Hepatocyte (in vitro differentiated cells): ENCODE measurements at regions not wholly inside any gene's neighbourhood (a gene's known extent, or its start where the extent isn't known, plus 50 kb on each side); places are given as distances from the start of the nearest gene placed in this dataset.
A peak's percentile ranks its signal among the peaks of the same experiment; 100 is the strongest.
"Not testable (repeated sequence)": the region's sequence is repeated elsewhere in the genome, so short reads cannot be mapped to it uniquely, and the experiment has no call there.

Experiments used
- DNase-seq: peaks from one replicate; pipeline ENCODE4 v3.0.0-alpha.2; 2016; ENCODE audit warnings: low spot score
- H2AFZ ChIP-seq: fragments of 200-600 bp; sonication (generic); 2 replicates; pipeline ENCODE4 v1.6.0; 2016; ENCODE audit warnings: antibody characterized with exemption, mild to moderate bottlenecking
- H3K27ac ChIP-seq: fragments of 200-600 bp; sonication (generic); 2 replicates; pipeline ENCODE4 v1.5.1; 2016; ENCODE audit warnings: mild to moderate bottlenecking
- H3K27me3 ChIP-seq: fragments of 200-600 bp; sonication (generic); 2 replicates; pipeline ENCODE4 v1.6.1; 2016
- H3K36me3 ChIP-seq: fragments of 200-600 bp; sonication (generic); replicated peaks from 2 replicates; pipeline ENCODE4 v1.5.1; 2016; ENCODE audit warnings: low read depth; ENCODE audit not compliant: insufficient read depth
- H3K4me1 ChIP-seq: fragments of 200-600 bp; sonication (generic); 2 replicates; pipeline ENCODE4 v1.5.1; 2016; ENCODE audit warnings: mild to moderate bottlenecking, moderate library complexity; ENCODE audit not compliant: insufficient read depth
- H3K4me2 ChIP-seq: fragments of 200-600 bp; sonication (generic); 2 replicates; pipeline ENCODE4 v1.6.0; 2016
- H3K4me3 ChIP-seq: fragments of 200-600 bp; sonication (generic); 2 replicates; pipeline ENCODE4 v1.5.1; 2016; ENCODE audit warnings: mild to moderate bottlenecking
- H3K79me2 ChIP-seq: fragments of 200-600 bp; sonication (generic); 2 replicates; pipeline ENCODE4 v1.6.0; 2017; ENCODE audit warnings: mild to moderate bottlenecking
- H3K9me2 ChIP-seq: fragments of 200-600 bp; sonication (generic); replicated peaks from 2 replicates; pipeline ENCODE4 v1.6.0; 2017; ENCODE audit warnings: mild to moderate bottlenecking; ENCODE audit not compliant: insufficient read depth
- H3K9me3 ChIP-seq: fragments of 200-600 bp; sonication (generic); 2 replicates; pipeline ENCODE4 v1.5.1; 2016; ENCODE audit warnings: low read depth, mild to moderate bottlenecking
- H4K20me1 ChIP-seq: fragments of 200-600 bp; sonication (generic); 2 replicates; pipeline ENCODE4 v1.6.0; 2016; ENCODE audit warnings: mild to moderate bottlenecking; ENCODE audit not compliant: insufficient read depth, poor library complexity, severe bottlenecking
- CTCF ChIP-seq: fragments of 200-600 bp; sonication (generic); IDR thresholded peaks from 2 replicates; pipeline ENCODE4 v1.5.1; 2016; ENCODE audit warnings: antibody characterized with exemption, mild to moderate bottlenecking; ENCODE audit not compliant: poor library complexity
- EZH2 ChIP-seq: fragments of 200-600 bp; sonication (generic); IDR thresholded peaks from 2 replicates; pipeline ENCODE4 v1.6.1; 2016; ENCODE audit warnings: antibody characterized with exemption, mild to moderate bottlenecking, borderline replicate concordance
- EZH2phosphoT487 ChIP-seq: fragments of 200-600 bp; sonication (generic); IDR thresholded peaks from one replicate; pipeline ENCODE4 v1.6.1; 2018; ENCODE audit warnings: antibody characterized with exemption, mild to moderate bottlenecking, low read depth, moderate library complexity; ENCODE audit not compliant: unreplicated experiment, severe bottlenecking
- WGBS: methylation state at CpG from one replicate; pipeline ENCODE4 v1.1.6; 2016; ENCODE audit warnings: low lambda C conversion rate; ENCODE audit errors: missing lambda C conversion rate; 5-methylcytosine and 5-hydroxymethylcytosine counted together

- Histone ChIP-seq H3K4me3 (no peak overlapping the region), H3K27me3 (no peaks in the 10 kb centered on the region), H3K4me2 (no peak overlapping the region), H3K4me1 (no peaks in the 10 kb centered on the region), H4K20me1 (no peaks in the 10 kb centered on the region), H3K27ac (no peak overlapping the region), H2AFZ (no peak overlapping the region), H3K9me2 (no peaks in the 10 kb centered on the region), H3K79me2 (no peaks in the 10 kb centered on the region), H3K36me3 (no peaks in the 10 kb centered on the region), H3K9me3 (no peaks in the 10 kb centered on the region)
- TF ChIP-seq EZH2 (no peak), CTCF (no peak), EZH2phosphoT487 (no peak)
- 93% methylated on average over 2 of the region's 2 CpGs for WGBS
- DNase-seq, result no peak
These were observed 844.0 kb downstream of the BRINP3 start for GRCh38 chr1:189633658-189634057.

- Histone ChIP-seq H3K36me3 (no peaks in the 10 kb centered on the region), H3K79me2 (no peaks in the 10 kb centered on the region), H3K9me3 (no peaks in the 10 kb centered on the region), H3K27me3 (no peaks in the 10 kb centered on the region), H3K9me2 (no peaks in the 10 kb centered on the region), H3K27ac (no peak overlapping the region), H3K4me1 (no peaks in the 10 kb centered on the region), H4K20me1 (no peaks in the 10 kb centered on the region), H2AFZ (no peak overlapping the region), H3K4me2 (no peak overlapping the region), H3K4me3 (no peak overlapping the region)
- DNase-seq, result no peak
- 83% methylated on average over 2 of the region's 2 CpGs for WGBS
- TF ChIP-seq CTCF (no peak), EZH2phosphoT487 (no peak), EZH2 (no peak)
These were observed 840.6 kb downstream of the BRINP3 start for GRCh38 chr1:189637041-189637440.

- DNase-seq, H3K4me1 ChIP-seq, H2AFZ ChIP-seq, H3K9me2 ChIP-seq, H3K27ac ChIP-seq, H3K36me3 ChIP-seq, H3K27me3 ChIP-seq, H3K9me3 ChIP-seq, H3K79me2 ChIP-seq, H4K20me1 ChIP-seq, H3K4me3 ChIP-seq: not testable (repeated sequence)
- 62% methylated on average over 5 of the region's 5 CpGs for WGBS
- H3K4me2 ChIP-seq, result peak overlapping the region; percentile 27
These were observed 833.5 kb downstream of the BRINP3 start for GRCh38 chr1:189644156-189644555.

GRCh38 chr1:189644970-189645369 lies 832.7 kb downstream of the BRINP3 start:
- Histone ChIP-seq H2AFZ (no peak overlapping the region), H3K36me3 (no peaks in the 10 kb centered on the region), H3K4me1 (no peaks in the 10 kb centered on the region), H4K20me1 (no peaks in the 10 kb centered on the region), H3K4me3 (no peak overlapping the region), H3K79me2 (no peaks in the 10 kb centered on the region), H3K27ac (no peak overlapping the region), H3K9me3 (no peaks in the 10 kb centered on the region), H3K9me2 (no peaks in the 10 kb centered on the region), H3K27me3 (no peaks in the 10 kb centered on the region), H3K4me2 (no peak overlapping the region)
- TF ChIP-seq EZH2 (no peak), EZH2phosphoT487 (no peak)
- no peak for DNase-seq
- WGBS, result 89% methylated on average over 4 of the region's 4 CpGs
